ENCODE measurements at regions not wholly inside any gene's neighbourhood (a gene's known extent, or its start where the extent isn't known, plus 50 kb on each side); places are given as distances from the start of the nearest gene placed in this dataset.

DNA sequence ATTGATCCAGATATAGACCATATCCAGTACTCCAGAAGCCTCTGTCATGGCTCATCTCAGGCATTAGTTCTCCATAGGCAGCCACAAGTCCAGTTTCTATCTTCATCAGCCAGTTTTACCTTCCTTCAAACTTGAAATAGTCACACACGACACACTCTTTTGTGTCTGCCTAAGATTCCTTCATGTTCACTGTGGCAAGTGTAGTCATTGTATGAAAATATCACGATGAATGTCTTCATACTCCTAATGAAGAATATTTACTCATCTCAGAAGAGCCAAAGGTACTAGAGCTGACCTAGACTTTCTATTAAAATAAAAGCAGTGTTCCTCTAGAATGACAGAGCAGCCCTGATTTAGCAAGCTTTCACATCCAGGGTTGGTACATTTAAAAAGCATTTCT, 230.7 kb downstream of the SNX13 start:
- TF ChIP-seq, protein P1, sequence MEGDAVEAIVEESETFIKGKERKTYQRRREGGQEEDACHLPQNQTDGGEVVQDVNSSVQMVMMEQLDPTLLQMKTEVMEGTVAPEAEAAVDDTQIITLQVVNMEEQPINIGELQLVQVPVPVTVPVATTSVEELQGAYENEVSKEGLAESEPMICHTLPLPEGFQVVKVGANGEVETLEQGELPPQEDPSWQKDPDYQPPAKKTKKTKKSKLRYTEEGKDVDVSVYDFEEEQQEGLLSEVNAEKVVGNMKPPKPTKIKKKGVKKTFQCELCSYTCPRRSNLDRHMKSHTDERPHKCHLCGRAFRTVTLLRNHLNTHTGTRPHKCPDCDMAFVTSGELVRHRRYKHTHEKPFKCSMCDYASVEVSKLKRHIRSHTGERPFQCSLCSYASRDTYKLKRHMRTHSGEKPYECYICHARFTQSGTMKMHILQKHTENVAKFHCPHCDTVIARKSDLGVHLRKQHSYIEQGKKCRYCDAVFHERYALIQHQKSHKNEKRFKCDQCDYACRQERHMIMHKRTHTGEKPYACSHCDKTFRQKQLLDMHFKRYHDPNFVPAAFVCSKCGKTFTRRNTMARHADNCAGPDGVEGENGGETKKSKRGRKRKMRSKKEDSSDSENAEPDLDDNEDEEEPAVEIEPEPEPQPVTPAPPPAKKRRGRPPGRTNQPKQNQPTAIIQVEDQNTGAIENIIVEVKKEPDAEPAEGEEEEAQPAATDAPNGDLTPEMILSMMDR (IDR thresholded peaks at IDR 0.05) = no peak
- TF ChIP-seq POLR2A (IDR thresholded peaks at IDR 0.05; ENCODE audit: low read depth) = no peak

Measured in esophagus muscularis mucosa (tissue), 3 donors.